ENCODE measurements at regions not wholly inside any gene's neighbourhood (a gene's known extent, or its start where the extent isn't known, plus 50 kb on each side); places are given as distances from the start of the nearest gene placed in this dataset.

- Histone ChIP-seq H3K36me3 (ENCODE audit: control insufficient read depth in 2 of 3, insufficient read depth in 3 of 3, low read length in 3 of 3) (no peaks in the 10 kb centered on the region), H3K9me3 (ENCODE audit: control insufficient read depth in 2 of 3, low read length in 3 of 3) (no peaks in the 10 kb centered on the region), H3K4me1 (ENCODE audit: control insufficient read depth in 2 of 2, insufficient read depth in 2 of 2, low read length in 2 of 2) (no peaks in the 10 kb centered on the region), H3K27me3 (ENCODE audit: control insufficient read depth in 2 of 2, insufficient read depth in 2 of 2, low read length in 2 of 2) (no peaks in the 10 kb centered on the region), H3K4me3 (ENCODE audit: low read length) (no peak overlapping the region), H3K27ac (ENCODE audit: low read depth, low read length) (no peak overlapping the region)
- Mint-ChIP-seq H3K36me3 (no peaks in the 10 kb centered on the region), H3K9me3 (peaks cover 0 to 2% (median 0%) of the 10 kb centered on the region in 11 donors), H3K4me1 (no peaks in the 10 kb centered on the region), H3K4me3 (no peak overlapping the region), H3K27ac (no peak overlapping the region), H3K27me3 (no peaks in the 10 kb centered on the region)
- ATAC-seq: no peak
- CTCF ChIA-PET: no interaction called here
- POLR2A ChIA-PET: no interaction called here
- DNase-seq: no peak
- intact Hi-C loops (cut with micrococcal nuclease): no loop called here
These were observed 167.1 kb upstream of the ZMIZ1 start for GRCh38 chr10:78901694-78902093.

- Mint-ChIP-seq H3K27ac (no peak overlapping the region), H3K36me3 (no peaks in the 10 kb centered on the region), H3K27me3 (no peaks in the 10 kb centered on the region), H3K9me3 (peaks cover 0 to 2% (median 0%) of the 10 kb centered on the region in 11 donors), H3K4me3 (no peak overlapping the region), H3K4me1 (peaks cover 0 to 1% (median 0%) of the 10 kb centered on the region in 7 donors)
- Histone ChIP-seq H3K36me3 (ENCODE audit: control insufficient read depth in 2 of 3, insufficient read depth in 3 of 3, low read length in 3 of 3) (no peaks in the 10 kb centered on the region), H3K27me3 (ENCODE audit: control insufficient read depth in 2 of 2, insufficient read depth in 2 of 2, low read length in 2 of 2) (no peaks in the 10 kb centered on the region), H3K9me3 (ENCODE audit: control insufficient read depth in 2 of 3, low read length in 3 of 3) (no peaks in the 10 kb centered on the region), H3K4me1 (ENCODE audit: control insufficient read depth in 2 of 2, insufficient read depth in 2 of 2, low read length in 2 of 2) (no peaks in the 10 kb centered on the region), H3K4me3 (ENCODE audit: low read length) (no peak overlapping the region), H3K27ac (ENCODE audit: low read depth, low read length) (no peak overlapping the region)
- intact Hi-C loops (cut with micrococcal nuclease): no loop called here
- no peak for ATAC-seq
- no peak for DNase-seq
- POLR2A ChIA-PET: no interaction called here
- CTCF ChIA-PET: no interaction called here
These were observed 166.0 kb upstream of the ZMIZ1 start for GRCh38 chr10:78902815-78903214.

GRCh38 chr10:78903341-78903940 lies 165.3 kb upstream of the ZMIZ1 start:
- ChIA-PET CTCF (no interaction called here), POLR2A (no interaction called here)
- no peaks in the 10 kb centered on the region for H3K9me3 ChIP-seq (ENCODE audit: control insufficient read depth in 2 of 3, low read length in 3 of 3)
- H3K27ac Mint-ChIP-seq: no peak overlapping the region
- no peaks in the 10 kb centered on the region for H3K36me3 ChIP-seq (ENCODE audit: control insufficient read depth in 2 of 3, insufficient read depth in 3 of 3, low read length in 3 of 3)
- peaks cover 0 to 1% (median 0%) of the 10 kb centered on the region in 7 donors for H3K4me1 Mint-ChIP-seq
- ATAC-seq (no peak), DNase-seq (peak in 1 of 9 donors; percentile 8)
- H3K27me3 Mint-ChIP-seq: no peaks in the 10 kb centered on the region
- intact Hi-C loops (cut with micrococcal nuclease): no loop called here
- no peak overlapping the region for H3K27ac ChIP-seq (ENCODE audit: low read depth, low read length)
- no peaks in the 10 kb centered on the region for H3K36me3 Mint-ChIP-seq
- no peaks in the 10 kb centered on the region for H3K9me3 Mint-ChIP-seq
- H3K4me1 ChIP-seq (ENCODE audit: control insufficient read depth in 2 of 2, insufficient read depth in 2 of 2, low read length in 2 of 2): no peaks in the 10 kb centered on the region
- no peak overlapping the region for H3K4me3 Mint-ChIP-seq
- no peaks in the 10 kb centered on the region for H3K27me3 ChIP-seq (ENCODE audit: control insufficient read depth in 2 of 2, insufficient read depth in 2 of 2, low read length in 2 of 2)
- no peak overlapping the region for H3K4me3 ChIP-seq (ENCODE audit: low read length)

GRCh38 chr10:78904196-78904595 lies 164.6 kb upstream of the ZMIZ1 start:
- Mint-ChIP-seq H3K9me3 (no peaks in the 10 kb centered on the region), H3K27ac (no peak overlapping the region), H3K36me3 (no peaks in the 10 kb centered on the region), H3K4me3 (no peak overlapping the region), H3K4me1 (peaks cover 0 to 1% (median 0%) of the 10 kb centered on the region in 7 donors), H3K27me3 (no peaks in the 10 kb centered on the region)
- intact Hi-C loops (cut with micrococcal nuclease): no loop called here
- Histone ChIP-seq H3K36me3 (ENCODE audit: control insufficient read depth in 2 of 3, insufficient read depth in 3 of 3, low read length in 3 of 3) (no peaks in the 10 kb centered on the region), H3K4me1 (ENCODE audit: control insufficient read depth in 2 of 2, insufficient read depth in 2 of 2, low read length in 2 of 2) (no peaks in the 10 kb centered on the region), H3K27me3 (ENCODE audit: control insufficient read depth in 2 of 2, insufficient read depth in 2 of 2, low read length in 2 of 2) (no peaks in the 10 kb centered on the region), H3K27ac (ENCODE audit: low read depth, low read length) (no peak overlapping the region), H3K4me3 (ENCODE audit: low read length) (no peak overlapping the region), H3K9me3 (ENCODE audit: control insufficient read depth in 2 of 3, low read length in 3 of 3) (no peaks in the 10 kb centered on the region)
- ChIA-PET CTCF (no interaction called here), POLR2A (no interaction called here)
- ATAC-seq: no peak
- DNase-seq: peak in 1 of 9 donors; percentile 8

- CTCF ChIA-PET: no interaction called here
These were observed 163.5 kb upstream of the ZMIZ1 start for GRCh38 chr10:78905015-78905956.

GRCh38 chr10:78905957-78906308 lies 162.8 kb upstream of the ZMIZ1 start:
- ATAC-seq: no peak
- POLR2A ChIA-PET: no interaction called here
- Histone ChIP-seq H3K27ac (ENCODE audit: low read depth, low read length) (no peak overlapping the region), H3K36me3 (ENCODE audit: control insufficient read depth in 2 of 3, insufficient read depth in 3 of 3, low read length in 3 of 3) (no peaks in the 10 kb centered on the region), H3K9me3 (ENCODE audit: control insufficient read depth in 2 of 3, low read length in 3 of 3) (no peaks in the 10 kb centered on the region), H3K27me3 (ENCODE audit: control insufficient read depth in 2 of 2, insufficient read depth in 2 of 2, low read length in 2 of 2) (no peaks in the 10 kb centered on the region), H3K4me1 (ENCODE audit: control insufficient read depth in 2 of 2, insufficient read depth in 2 of 2, low read length in 2 of 2) (no peaks in the 10 kb centered on the region), H3K4me3 (ENCODE audit: low read length) (no peak overlapping the region)
- peak in 1 of 9 donors; percentile 19 for DNase-seq
- intact Hi-C loops (cut with micrococcal nuclease): no loop called here
- H3K4me3 Mint-ChIP-seq: no peak overlapping the region
- peaks cover 0 to 1% (median 0%) of the 10 kb centered on the region in 7 donors for H3K4me1 Mint-ChIP-seq
- H3K9me3 Mint-ChIP-seq: no peaks in the 10 kb centered on the region
- H3K27ac Mint-ChIP-seq: no peak overlapping the region
- no peaks in the 10 kb centered on the region for H3K27me3 Mint-ChIP-seq
- CTCF ChIA-PET: interaction anchor here (0.7 kb wide), 1 partner anchor 241 kb away, joined by 3 read pairs; no protein-coding TSS in a partner anchor
- H3K36me3 Mint-ChIP-seq: no peaks in the 10 kb centered on the region

More at GRCh38 chr10:78905015-78905956, 163.5 kb upstream of the ZMIZ1 start:
- no peak overlapping the region for H3K27ac ChIP-seq (ENCODE audit: low read depth, low read length)
- intact Hi-C loops (cut with micrococcal nuclease): no loop called here
- H3K9me3 ChIP-seq (ENCODE audit: control insufficient read depth in 2 of 3, low read length in 3 of 3): no peaks in the 10 kb centered on the region
- no peaks in the 10 kb centered on the region for H3K9me3 Mint-ChIP-seq
- no peak overlapping the region for H3K4me3 Mint-ChIP-seq
- no peaks in the 10 kb centered on the region for H3K36me3 ChIP-seq (ENCODE audit: control insufficient read depth in 2 of 3, insufficient read depth in 3 of 3, low read length in 3 of 3)
- no peak for ATAC-seq
- no peaks in the 10 kb centered on the region for H3K27me3 ChIP-seq (ENCODE audit: control insufficient read depth in 2 of 2, insufficient read depth in 2 of 2, low read length in 2 of 2)
- no peak overlapping the region for H3K4me3 ChIP-seq (ENCODE audit: low read length)
- POLR2A ChIA-PET: no interaction called here
- DNase-seq: peak in 1 of 9 donors; percentile 3
- no peaks in the 10 kb centered on the region for H3K36me3 Mint-ChIP-seq
- H3K4me1 ChIP-seq (ENCODE audit: control insufficient read depth in 2 of 2, insufficient read depth in 2 of 2, low read length in 2 of 2): no peaks in the 10 kb centered on the region
- H3K4me1 Mint-ChIP-seq: peaks cover 0 to 1% (median 0%) of the 10 kb centered on the region in 7 donors
- no peak overlapping the region for H3K27ac Mint-ChIP-seq
- no peaks in the 10 kb centered on the region for H3K27me3 Mint-ChIP-seq

Data from naive thymus-derived CD4-positive, alpha-beta T cell (primary cell).